RPMI7951 (cell line): ENCODE measurements at regions not wholly inside any gene's neighbourhood (a gene's known extent, or its start where the extent isn't known, plus 50 kb on each side); places are given as distances from the start of the nearest gene placed in this dataset.

ENCODE experiments used
- DNase-seq: peaks from one replicate; pipeline ENCODE4 v3.0.0-alpha.2; 2012; ENCODE audit warnings: low read depth

GRCh38 chr20:57944988-57945387 lies 235.2 kb upstream of the PMEPA1 start:
- no peak for DNase-seq

- no peak for DNase-seq
Observed at GRCh38 chr20:57943950-57944349, 234.1 kb upstream of the PMEPA1 start.

- DNase-seq: no peak
Observed at GRCh38 chr20:57943291-57943690, 233.5 kb upstream of the PMEPA1 start.

- DNase-seq: no peak
Observed at GRCh38 chr20:57941604-57942381, 232.0 kb upstream of the PMEPA1 start.

GRCh38 chr20:57940868-57941522 lies 231.2 kb upstream of the PMEPA1 start:
- DNase-seq: no peak

GRCh38 chr20:57940376-57940775 lies 230.6 kb upstream of the PMEPA1 start:
- DNase-seq: no peak

- DNase-seq: no peak
Observed at GRCh38 chr20:57939499-57939898, 229.7 kb upstream of the PMEPA1 start.

GRCh38 chr20:57938158-57939108 lies 228.6 kb upstream of the PMEPA1 start:
- DNase-seq: no peak

GRCh38 chr20:57936636-57937385 lies 227.0 kb upstream of the PMEPA1 start:
- DNase-seq: no peak

GRCh38 chr20:57934913-57935312 lies 225.1 kb upstream of the PMEPA1 start:
- DNase-seq: no peak

- DNase-seq: peak; percentile 87
Observed at GRCh38 chr20:57934007-57934805, 224.4 kb upstream of the PMEPA1 start.

- no peak for DNase-seq
Observed at GRCh38 chr20:57932227-57932864, 222.5 kb upstream of the PMEPA1 start.

GRCh38 chr20:57930351-57930750 lies 220.5 kb upstream of the PMEPA1 start:
- DNase-seq: no peak

- DNase-seq: peak; percentile 93
Observed at GRCh38 chr20:57928181-57928967, 218.6 kb upstream of the PMEPA1 start.

GRCh38 chr20:57927376-57927775 lies 217.6 kb upstream of the PMEPA1 start:
- DNase-seq: no peak

GRCh38 chr20:57922706-57923105 lies 212.9 kb upstream of the PMEPA1 start:
- DNase-seq: no peak

GRCh38 chr20:57922083-57922482 lies 212.3 kb upstream of the PMEPA1 start:
- DNase-seq: no peak

GRCh38 chr20:57921676-57922075 lies 211.9 kb upstream of the PMEPA1 start:
- no peak for DNase-seq

- no peak for DNase-seq
Observed at GRCh38 chr20:57920971-57921370, 211.2 kb upstream of the PMEPA1 start.
